Bronchial epithelial cell (primary cell): ENCODE measurements at regions not wholly inside any gene's neighbourhood (a gene's known extent, or its start where the extent isn't known, plus 50 kb on each side); places are given as distances from the start of the nearest gene placed in this dataset.

Source experiments
- DNase-seq: peaks from one replicate; pipeline ENCODE4 v3.0.0-alpha.2; 2010; ENCODE audit warnings: low read depth
- FAIRE-seq: peaks from 2 replicates; lab custom pipeline; 2011; peaks lifted over from hg19 to GRCh38; lab: Jason Lieb, UNC
- H3K27me3 ChIP-seq: 2 replicates; pipeline ENCODE4 v1.5.1; 2011; ENCODE audit warnings: low read length; ENCODE audit not compliant: control insufficient read depth, insufficient read depth
- H3K36me3 ChIP-seq: 2 replicates; pipeline ENCODE4 v1.5.1; 2011; ENCODE audit warnings: low read length; ENCODE audit not compliant: control insufficient read depth, insufficient read depth
- H3K4me3 ChIP-seq: 2 replicates; pipeline ENCODE4 v1.5.1; 2011; ENCODE audit warnings: mild to moderate bottlenecking, low read depth, low read length, control low read depth
- TF ChIP-seq, protein P1 (sequence below): IDR thresholded peaks from 2 replicates; pipeline ENCODE4 v1.5.1; 2011; ENCODE audit warnings: mild to moderate bottlenecking, moderate library complexity, low read length, control low read depth, inconsistent platforms; ENCODE audit not compliant: insufficient read depth, severe bottlenecking

DNA sequence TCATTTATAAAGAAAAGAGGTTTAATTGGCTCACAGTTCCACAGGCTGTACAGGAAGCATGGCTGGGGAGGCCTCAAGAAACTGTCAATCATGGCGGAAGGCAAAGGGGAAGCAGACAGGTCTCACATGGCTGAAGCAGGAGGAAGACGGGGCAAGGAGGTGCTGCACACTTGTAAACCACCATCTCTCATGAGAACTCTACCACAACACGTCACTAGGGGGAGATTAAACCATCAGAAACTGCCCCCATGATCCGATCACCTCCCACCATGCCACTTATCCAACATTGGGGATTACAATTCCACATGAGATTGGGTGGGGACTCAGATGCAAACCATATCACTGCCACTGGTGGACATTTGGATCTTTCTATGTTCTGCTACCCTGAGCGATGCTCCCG is 351.4 kb downstream of the NPHP4 start:
- no peak overlapping the region for H3K4me3 ChIP-seq
- no peaks in the 10 kb centered on the region for H3K27me3 ChIP-seq
- DNase-seq (peak; percentile 22), FAIRE-seq (no peak)
- TF ChIP-seq, protein P1, sequence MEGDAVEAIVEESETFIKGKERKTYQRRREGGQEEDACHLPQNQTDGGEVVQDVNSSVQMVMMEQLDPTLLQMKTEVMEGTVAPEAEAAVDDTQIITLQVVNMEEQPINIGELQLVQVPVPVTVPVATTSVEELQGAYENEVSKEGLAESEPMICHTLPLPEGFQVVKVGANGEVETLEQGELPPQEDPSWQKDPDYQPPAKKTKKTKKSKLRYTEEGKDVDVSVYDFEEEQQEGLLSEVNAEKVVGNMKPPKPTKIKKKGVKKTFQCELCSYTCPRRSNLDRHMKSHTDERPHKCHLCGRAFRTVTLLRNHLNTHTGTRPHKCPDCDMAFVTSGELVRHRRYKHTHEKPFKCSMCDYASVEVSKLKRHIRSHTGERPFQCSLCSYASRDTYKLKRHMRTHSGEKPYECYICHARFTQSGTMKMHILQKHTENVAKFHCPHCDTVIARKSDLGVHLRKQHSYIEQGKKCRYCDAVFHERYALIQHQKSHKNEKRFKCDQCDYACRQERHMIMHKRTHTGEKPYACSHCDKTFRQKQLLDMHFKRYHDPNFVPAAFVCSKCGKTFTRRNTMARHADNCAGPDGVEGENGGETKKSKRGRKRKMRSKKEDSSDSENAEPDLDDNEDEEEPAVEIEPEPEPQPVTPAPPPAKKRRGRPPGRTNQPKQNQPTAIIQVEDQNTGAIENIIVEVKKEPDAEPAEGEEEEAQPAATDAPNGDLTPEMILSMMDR: peak; percentile 39
- no peaks in the 10 kb centered on the region for H3K36me3 ChIP-seq

DNA sequence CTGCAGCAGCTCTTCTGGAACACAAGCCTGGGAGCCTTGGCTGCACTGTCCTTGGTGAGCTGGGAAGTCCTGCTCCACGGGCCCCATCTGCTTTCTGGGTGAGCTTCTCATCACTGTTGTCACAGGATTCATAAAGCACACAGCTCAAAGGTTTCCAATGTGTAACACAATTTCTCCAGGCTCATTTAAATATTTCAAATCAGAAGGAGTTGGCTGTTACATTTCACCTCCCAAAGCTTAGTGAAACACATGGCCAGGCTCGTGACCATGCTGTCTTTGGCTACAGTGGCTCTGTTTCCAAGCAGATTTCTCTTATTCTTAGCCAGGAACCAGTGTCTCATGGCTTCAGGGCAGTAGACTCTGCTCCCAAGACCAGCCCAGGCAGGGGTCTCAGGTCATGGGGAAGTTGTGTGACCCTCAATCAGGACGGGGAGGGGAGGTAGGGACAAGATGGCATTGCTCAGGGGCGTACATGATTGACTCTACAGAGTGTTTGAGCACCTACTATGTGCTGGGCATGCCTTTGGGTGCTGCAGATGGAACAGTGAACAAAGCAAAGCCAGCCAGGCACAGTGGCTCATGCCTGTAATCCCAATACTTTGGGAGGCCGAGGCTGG is 353.0 kb downstream of the NPHP4 start:
- Histone ChIP-seq H3K36me3 (no peaks in the 10 kb centered on the region), H3K4me3 (no peak overlapping the region), H3K27me3 (no peaks in the 10 kb centered on the region)
- TF ChIP-seq, protein P1: no peak
- no peak for DNase-seq
- FAIRE-seq: no peak

DNA sequence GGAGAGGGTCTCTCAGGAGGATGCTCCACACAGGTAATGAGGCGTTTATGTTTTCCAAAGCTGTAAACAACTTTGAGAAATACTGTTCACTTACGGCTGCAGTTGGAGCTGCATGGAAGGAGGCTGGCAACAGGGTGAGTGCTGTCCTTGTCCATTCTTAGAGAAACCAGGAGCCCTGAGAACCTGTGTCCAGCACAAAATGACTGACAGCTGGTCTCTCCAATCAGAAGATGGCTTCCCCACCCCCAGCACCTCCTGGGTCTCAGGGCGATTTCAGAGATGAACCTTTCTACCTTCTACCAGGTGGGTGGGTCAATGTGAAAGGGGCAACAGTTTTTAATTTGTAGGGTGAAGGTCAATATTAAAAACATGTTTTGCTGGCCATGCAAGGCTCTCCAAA is 353.6 kb downstream of the NPHP4 start:
- no peak for DNase-seq
- Histone ChIP-seq H3K4me3 (no peak overlapping the region), H3K27me3 (no peaks in the 10 kb centered on the region), H3K36me3 (no peaks in the 10 kb centered on the region)
- TF ChIP-seq, protein P1: no peak
- no peak for FAIRE-seq

DNA sequence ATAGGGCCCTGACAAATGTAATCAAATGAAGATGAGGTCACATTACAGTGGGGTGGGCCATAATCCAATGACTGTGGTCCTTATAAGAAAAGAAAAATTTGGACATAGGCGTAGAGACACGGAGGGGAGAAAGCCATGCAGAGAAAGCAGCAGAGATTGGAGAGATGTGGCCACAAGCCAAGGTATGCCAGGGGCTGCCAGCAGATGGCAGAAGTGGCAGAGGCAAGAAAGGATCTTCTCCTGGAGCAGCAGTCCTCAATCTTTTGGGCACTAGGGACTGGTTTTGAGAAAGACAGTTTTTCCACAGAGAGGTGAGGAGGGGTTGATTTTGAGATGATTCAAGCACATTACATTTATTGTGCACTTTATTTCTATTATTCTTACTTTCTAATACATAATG is 355.1 kb downstream of the NPHP4 start:
- TF ChIP-seq, protein P1: peak; percentile 87
- FAIRE-seq (no peak), DNase-seq (peak; percentile 43)
- H3K4me3 ChIP-seq: no peak overlapping the region
- H3K27me3 ChIP-seq: no peaks in the 10 kb centered on the region
- H3K36me3 ChIP-seq: no peaks in the 10 kb centered on the region

DNA sequence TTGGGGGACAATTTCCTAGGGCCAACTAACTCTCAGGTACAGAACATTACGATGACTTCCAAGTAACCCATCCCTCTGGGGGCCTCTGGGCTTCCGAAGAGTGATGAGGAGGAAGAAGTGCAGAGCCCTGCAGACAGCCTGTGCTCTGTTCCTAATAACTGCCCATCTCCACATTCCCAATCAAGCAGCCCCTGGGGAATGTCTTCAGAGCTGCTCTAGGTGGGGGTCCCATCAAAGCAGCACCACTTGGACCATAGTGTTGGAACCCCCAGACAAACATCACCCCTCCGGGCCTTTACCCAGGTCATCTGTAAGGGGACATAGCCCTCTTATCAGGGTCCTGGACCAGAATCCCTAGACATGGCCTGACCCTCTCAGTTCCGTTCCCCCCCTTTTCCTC is 357.3 kb downstream of the NPHP4 start:
- TF ChIP-seq, protein P1: no peak
- Histone ChIP-seq H3K27me3 (no peaks in the 10 kb centered on the region), H3K4me3 (no peak overlapping the region), H3K36me3 (no peaks in the 10 kb centered on the region)
- DNase-seq (no peak), FAIRE-seq (no peak)

DNA sequence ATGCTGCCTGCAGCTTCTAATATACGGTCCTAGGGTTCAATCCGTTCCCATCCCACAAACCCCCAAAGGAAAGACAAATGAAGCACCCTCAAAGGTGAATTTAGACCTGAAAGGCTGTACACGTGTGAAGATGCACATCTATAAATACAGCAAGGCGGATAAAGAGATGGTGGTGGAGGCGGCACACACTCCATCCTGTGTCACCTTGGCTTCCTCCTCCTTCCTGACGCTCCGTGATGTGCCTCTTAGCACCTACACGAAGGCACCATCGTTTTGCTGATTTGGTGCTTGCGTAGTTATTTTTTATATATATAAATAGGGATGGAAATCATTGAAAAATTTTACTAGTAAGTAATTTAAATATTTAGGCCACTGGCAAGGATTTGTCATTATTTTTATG is 359.4 kb downstream of the NPHP4 start:
- no peak for DNase-seq
- FAIRE-seq: no peak
- TF ChIP-seq, protein P1: no peak
- no peak overlapping the region for H3K4me3 ChIP-seq
- H3K36me3 ChIP-seq: no peaks in the 10 kb centered on the region
- no peaks in the 10 kb centered on the region for H3K27me3 ChIP-seq
